Omental fat pad (tissue), 3 donors: ENCODE measurements at regions not wholly inside any gene's neighbourhood (a gene's known extent, or its start where the extent isn't known, plus 50 kb on each side); places are given as distances from the start of the nearest gene placed in this dataset.

Experiments used
- ATAC-seq: fragments of 150-250 bp; one replicate; pipeline ENCODE4 v1.9.1; 2016; ENCODE audit warnings: mild to moderate bottlenecking, moderate library complexity; ENCODE audit not compliant: low FRiP score
- DNase-seq: peaks from one replicate; pipeline ENCODE4 v3.0.0-alpha.2; 2019; ENCODE audit warnings: low spot score
- TF ChIP-seq, protein P1 (sequence below), 3 donors: fragments of 450-650 bp; IDR thresholded peaks; one replicate each; pipeline ENCODE4 v1.5.1; 2016 to 2017; ENCODE audit warnings: antibody characterized with exemption in 3 of 3, mild to moderate bottlenecking in 3 of 3, moderate library complexity in 2 of 3

DNA sequence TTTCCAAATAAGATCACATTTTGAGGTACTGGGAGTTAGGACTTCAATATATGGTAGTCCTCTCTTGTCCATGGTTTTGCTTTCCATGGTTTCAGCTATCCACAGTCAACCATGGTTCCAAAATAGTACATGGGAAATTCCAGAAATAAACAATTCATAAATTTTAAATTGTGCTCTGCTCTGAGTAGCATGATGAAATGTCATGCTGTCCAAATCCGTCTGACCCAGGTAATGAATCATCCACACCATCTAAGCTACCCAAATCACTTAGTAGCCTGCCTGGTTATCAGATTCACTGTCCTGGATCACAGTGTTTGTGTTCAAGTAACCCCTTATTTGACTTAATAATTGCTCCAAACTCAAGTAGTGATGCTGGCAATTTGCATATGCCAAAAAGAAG lies 197.9 kb downstream of the TMTC3 start:
- TF ChIP-seq, protein P1, sequence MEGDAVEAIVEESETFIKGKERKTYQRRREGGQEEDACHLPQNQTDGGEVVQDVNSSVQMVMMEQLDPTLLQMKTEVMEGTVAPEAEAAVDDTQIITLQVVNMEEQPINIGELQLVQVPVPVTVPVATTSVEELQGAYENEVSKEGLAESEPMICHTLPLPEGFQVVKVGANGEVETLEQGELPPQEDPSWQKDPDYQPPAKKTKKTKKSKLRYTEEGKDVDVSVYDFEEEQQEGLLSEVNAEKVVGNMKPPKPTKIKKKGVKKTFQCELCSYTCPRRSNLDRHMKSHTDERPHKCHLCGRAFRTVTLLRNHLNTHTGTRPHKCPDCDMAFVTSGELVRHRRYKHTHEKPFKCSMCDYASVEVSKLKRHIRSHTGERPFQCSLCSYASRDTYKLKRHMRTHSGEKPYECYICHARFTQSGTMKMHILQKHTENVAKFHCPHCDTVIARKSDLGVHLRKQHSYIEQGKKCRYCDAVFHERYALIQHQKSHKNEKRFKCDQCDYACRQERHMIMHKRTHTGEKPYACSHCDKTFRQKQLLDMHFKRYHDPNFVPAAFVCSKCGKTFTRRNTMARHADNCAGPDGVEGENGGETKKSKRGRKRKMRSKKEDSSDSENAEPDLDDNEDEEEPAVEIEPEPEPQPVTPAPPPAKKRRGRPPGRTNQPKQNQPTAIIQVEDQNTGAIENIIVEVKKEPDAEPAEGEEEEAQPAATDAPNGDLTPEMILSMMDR (IDR thresholded peaks at IDR 0.05), result no peak
- no peak for DNase-seq
- no peak for ATAC-seq

DNA sequence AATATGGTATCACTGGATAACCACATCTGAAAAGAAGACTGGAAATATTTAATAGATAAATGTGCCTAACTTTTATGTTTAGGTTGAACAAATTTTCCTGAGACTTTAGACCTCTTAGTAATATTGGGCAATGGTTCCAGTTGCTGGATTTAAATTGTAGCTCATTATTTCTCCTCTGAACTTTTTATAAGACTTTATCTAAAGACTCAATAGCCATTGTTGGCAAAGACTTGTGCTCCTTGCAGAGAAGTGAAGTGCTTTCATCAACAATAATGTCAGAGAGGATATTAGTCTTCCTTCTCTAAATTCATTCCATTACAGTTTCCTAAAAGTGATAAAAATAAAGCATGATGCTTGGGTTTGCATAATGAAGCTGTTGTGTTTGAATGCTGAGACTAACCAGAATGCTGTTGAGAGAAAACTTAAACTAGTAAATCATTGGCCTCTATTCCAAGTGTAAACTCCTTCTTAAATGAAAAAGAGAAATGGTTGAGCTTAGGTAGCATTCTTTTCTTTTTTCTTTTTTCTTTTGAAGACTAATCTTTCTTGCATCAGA lies 200.2 kb downstream of the TMTC3 start:
- TF ChIP-seq, protein P1 (IDR thresholded peaks at IDR 0.05), result no peak
- DNase-seq, result no peak
- no peak for ATAC-seq

DNA sequence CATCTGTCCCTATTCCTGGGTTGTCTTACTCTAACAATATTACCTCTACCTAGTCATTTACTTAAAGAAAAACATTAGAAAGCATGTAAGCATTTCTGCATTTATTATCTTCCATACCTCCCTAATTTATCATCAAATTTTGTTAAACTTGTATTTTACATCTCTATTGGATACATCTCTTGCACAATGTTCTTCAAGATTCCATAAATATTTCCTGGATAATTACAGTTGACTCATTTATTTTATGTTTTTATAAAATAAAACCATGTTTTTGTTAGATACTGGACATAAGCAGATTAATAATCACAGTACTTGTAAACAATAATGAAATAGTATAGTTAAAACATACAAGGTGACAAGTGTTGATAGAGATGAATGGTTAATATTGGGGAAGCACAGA lies 209.0 kb downstream of the TMTC3 start:
- DNase-seq (no peak), ATAC-seq (no peak)
- TF ChIP-seq, protein P1 (IDR thresholded peaks at IDR 0.05), result no peak

DNA sequence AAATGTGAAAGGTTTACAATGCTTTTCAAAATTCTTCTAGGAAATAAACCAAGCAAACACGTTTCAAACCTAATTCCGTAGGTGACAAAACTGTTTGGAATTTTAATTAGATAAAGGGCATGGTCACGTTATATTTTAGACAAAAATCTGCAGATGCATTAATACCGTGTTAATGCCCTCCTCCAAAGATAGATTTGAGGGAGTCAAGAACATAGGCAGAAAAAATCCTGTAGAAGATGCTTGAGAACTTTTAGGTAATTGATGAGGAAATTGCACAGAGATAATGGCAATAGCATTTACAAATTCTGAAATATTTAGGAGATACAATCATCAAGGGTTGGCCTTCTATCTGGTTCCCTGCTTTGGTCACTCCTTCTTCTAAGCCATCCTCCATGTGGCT lies 212.6 kb downstream of the TMTC3 start:
- ATAC-seq, result no peak
- TF ChIP-seq, protein P1 (IDR thresholded peaks at IDR 0.05), result no peak
- no peak for DNase-seq

DNA sequence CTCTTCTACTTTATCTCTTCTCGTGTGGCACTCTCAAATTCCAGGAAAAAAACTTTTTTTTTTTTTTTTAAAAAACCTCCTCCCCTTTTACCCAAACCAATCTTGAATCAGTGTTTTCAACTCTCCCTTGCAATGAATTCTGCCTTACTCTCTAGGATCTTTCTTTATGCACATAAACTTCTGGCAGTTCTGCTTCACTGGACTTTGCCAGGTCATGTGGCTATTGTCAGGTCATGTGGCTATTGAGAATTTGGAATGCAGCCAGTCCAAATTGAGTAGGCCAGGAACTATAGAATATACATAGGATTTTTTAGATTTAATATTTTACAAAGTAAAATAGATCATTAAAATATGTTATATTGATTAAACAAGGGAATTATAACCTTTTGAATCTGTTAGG lies 218.2 kb downstream of the TMTC3 start:
- no peak for DNase-seq
- no peak for ATAC-seq
- TF ChIP-seq, protein P1 (IDR thresholded peaks at IDR 0.05), result no peak

DNA sequence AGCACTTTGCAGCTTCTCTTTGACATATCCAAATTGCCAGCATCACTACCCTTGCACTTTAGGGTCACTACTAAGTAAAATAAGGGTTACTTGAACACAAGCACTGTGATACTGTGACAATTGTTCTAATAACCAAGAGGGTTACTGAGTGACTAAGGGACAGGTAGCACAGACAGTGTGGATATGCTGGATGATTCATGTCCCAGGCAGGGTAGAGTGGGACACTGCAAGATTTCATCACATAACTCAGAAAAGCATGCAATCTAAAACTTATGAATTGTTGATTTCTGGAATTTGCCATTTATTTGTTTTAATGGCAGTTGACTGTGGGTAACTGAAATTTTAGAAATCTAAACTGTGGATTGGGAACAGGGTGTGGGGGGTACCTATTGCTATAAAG lies 218.8 kb downstream of the KITLG start:
- DNase-seq, result no peak
- ATAC-seq, result no peak
- TF ChIP-seq, protein P1 (IDR thresholded peaks at IDR 0.05), result no peak

DNA sequence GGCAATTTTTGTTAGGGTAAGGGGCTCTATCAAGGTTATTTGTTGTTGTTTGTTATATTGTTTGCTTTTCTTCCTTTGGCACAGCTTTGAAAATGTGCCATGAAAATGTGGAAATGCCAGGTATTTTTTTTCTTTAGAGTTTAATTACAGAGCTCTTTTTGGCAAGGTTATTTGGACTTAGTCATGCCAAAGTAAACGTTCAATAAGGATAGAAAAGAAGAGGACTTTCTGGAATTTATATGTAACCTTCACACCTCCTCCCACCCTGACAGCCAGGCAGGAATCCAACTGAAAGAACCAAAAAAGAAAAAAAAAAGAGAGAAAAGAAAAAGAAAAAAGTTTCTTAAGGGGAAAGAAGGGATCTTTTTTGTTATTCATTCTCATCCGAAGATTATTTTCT lies 217.8 kb downstream of the KITLG start:
- ATAC-seq (no peak), DNase-seq (no peak)
- TF ChIP-seq, protein P1 (IDR thresholded peaks at IDR 0.05), result no peak
